ENCODE measurements at regions not wholly inside any gene's neighbourhood (a gene's known extent, or its start where the extent isn't known, plus 50 kb on each side); places are given as distances from the start of the nearest gene placed in this dataset.

GRCh38 chr2:36002941-36003340 is 352.6 kb upstream of the CRIM1 start:
- TF ChIP-seq, protein P1, sequence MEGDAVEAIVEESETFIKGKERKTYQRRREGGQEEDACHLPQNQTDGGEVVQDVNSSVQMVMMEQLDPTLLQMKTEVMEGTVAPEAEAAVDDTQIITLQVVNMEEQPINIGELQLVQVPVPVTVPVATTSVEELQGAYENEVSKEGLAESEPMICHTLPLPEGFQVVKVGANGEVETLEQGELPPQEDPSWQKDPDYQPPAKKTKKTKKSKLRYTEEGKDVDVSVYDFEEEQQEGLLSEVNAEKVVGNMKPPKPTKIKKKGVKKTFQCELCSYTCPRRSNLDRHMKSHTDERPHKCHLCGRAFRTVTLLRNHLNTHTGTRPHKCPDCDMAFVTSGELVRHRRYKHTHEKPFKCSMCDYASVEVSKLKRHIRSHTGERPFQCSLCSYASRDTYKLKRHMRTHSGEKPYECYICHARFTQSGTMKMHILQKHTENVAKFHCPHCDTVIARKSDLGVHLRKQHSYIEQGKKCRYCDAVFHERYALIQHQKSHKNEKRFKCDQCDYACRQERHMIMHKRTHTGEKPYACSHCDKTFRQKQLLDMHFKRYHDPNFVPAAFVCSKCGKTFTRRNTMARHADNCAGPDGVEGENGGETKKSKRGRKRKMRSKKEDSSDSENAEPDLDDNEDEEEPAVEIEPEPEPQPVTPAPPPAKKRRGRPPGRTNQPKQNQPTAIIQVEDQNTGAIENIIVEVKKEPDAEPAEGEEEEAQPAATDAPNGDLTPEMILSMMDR (IDR thresholded peaks at IDR 0.05; ENCODE audit: insufficient read depth, low read length, poor library complexity, severe bottlenecking), result no peak
- no peak for TF ChIP-seq EZH2phosphoT487 (conservative IDR thresholded peaks at IDR 0.05; ENCODE audit: low read length)

Measured in SU-DHL-6 (cell line).